Fibroblast of villous mesenchyme (primary cell): ENCODE measurements at regions not wholly inside any gene's neighbourhood (a gene's known extent, or its start where the extent isn't known, plus 50 kb on each side); places are given as distances from the start of the nearest gene placed in this dataset.

Experiments
- DNase-seq: peaks from one replicate; pipeline ENCODE4 v3.0.0-alpha.2; 2010; ENCODE audit warnings: low read depth
- H3K4me3 ChIP-seq: 2 replicates; pipeline ENCODE4 v1.5.1; 2011; ENCODE audit warnings: low read depth, mild to moderate bottlenecking, low read length
- TF ChIP-seq, protein P1 (sequence below): IDR thresholded peaks from 2 replicates; pipeline ENCODE4 v1.5.1; 2012; ENCODE audit warnings: low read depth, mild to moderate bottlenecking, low read length; ENCODE audit not compliant: insufficient read depth

DNA sequence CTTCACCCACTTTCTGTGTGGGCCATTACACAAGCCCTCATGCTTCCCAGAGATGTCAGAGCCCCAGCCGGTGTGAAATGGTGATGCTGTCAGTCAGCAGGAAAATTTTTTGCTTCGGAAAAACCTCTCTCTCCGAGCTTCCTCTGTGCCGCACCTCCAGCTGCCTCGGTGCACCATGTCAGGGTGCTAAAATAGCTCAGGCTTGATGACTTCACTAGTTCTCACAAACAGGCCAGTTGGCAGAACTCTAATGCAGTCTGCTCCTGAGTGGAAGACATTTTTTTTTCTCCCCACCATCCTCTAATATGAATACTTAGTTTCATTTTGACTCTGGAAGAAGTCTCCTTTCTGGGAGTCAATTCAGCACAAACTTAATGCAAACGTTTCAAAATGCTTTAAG, 71.3 kb downstream of the KLF12 start:
- TF ChIP-seq, protein P1, sequence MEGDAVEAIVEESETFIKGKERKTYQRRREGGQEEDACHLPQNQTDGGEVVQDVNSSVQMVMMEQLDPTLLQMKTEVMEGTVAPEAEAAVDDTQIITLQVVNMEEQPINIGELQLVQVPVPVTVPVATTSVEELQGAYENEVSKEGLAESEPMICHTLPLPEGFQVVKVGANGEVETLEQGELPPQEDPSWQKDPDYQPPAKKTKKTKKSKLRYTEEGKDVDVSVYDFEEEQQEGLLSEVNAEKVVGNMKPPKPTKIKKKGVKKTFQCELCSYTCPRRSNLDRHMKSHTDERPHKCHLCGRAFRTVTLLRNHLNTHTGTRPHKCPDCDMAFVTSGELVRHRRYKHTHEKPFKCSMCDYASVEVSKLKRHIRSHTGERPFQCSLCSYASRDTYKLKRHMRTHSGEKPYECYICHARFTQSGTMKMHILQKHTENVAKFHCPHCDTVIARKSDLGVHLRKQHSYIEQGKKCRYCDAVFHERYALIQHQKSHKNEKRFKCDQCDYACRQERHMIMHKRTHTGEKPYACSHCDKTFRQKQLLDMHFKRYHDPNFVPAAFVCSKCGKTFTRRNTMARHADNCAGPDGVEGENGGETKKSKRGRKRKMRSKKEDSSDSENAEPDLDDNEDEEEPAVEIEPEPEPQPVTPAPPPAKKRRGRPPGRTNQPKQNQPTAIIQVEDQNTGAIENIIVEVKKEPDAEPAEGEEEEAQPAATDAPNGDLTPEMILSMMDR: no peak
- DNase-seq: peak; percentile 48
- H3K4me3 ChIP-seq: peak overlapping the region; percentile 2

DNA sequence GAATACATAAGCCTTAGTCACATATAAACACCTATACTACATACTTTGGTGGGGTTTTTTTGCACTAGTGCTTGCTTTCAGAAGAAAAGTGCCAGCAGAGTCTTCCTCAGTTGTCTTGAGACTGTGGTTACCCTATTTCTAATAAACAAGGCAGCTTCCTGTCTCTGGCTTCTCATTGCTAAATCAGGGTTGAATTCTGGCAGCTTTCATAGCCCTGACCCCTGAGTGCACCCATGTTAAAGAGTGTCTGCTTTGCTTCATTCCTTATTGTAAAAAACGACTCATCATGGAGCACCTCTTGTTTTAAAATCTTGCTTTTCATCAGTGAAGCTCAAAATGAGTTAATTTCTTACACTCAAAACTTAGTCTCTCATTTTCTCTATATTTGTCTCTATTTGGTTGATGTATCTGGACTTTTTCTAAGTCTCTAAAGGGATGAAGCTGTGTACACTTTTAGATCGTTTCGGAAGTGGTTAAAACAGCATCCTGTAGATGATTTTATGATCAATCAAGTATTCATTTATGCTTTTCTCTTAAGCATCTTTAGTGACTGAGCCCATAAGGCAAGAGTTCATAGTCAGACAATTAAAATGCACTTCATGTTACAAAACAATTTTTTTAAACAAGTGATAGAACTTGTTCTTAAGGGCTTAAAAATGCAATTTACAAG, 72.1 kb downstream of the KLF12 start:
- TF ChIP-seq, protein P1: no peak
- DNase-seq: peak; percentile 77
- no peak overlapping the region for H3K4me3 ChIP-seq

DNA sequence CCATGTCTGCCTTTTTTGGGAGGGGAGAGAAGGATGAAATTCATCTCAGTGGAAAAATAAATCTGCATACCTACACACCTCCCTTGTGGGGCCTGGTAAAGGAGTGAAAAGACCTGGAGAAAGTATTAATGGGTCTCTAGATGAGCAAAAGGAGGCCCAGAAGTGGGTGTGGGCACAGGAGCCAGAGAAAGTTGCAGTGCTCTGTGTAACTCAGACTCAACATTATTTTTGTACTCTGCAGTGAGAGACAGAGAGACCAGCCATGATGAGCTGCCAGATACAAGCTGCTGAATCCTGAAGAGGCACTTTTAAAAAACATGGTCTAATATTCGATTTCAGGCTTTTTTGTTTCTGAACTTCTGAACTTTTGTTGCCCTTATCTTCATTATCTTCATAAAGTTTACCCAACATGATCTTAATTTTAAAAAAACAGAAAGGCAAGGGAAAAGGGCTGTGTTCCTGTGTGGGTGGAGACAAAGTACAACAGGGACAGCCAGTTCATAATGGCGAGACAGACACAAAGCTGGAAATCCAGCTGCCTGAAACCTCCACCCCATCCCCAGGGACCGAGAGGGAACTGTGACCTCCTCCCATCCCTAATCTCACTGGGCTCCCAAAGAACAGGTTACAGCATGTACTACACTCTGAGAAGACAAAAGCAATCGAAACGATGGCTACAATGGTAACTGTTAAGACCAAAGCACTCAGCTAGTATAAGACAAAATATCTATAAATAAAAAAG, 77.2 kb downstream of the KLF12 start:
- DNase-seq: no peak
- H3K4me3 ChIP-seq: no peak overlapping the region
- TF ChIP-seq, protein P1: no peak

DNA sequence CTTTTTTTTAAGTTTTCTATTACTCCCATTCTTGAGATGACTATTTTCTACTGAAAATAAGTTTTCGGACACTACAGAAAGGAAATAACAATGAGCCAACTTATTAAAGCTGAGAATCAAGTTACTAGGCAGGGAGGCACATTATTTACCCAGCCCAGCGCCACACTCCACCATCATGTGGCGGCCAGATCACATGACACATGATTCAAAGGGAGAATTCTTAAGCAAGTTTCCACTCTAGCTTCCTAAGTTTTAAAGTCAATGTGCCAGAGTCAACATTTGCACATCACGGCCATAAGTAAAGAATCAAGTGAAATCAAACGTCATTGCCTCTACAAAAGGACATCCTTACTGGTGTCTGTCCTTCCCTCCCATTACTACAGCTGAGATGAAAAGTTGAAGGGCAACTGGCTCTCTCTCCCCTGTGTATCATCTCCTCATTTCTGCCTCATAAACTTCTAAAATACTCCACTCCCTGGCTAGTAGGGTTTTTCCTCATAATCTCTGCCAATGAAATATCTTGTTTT, 81.7 kb downstream of the KLF12 start:
- TF ChIP-seq, protein P1: no peak
- no peak overlapping the region for H3K4me3 ChIP-seq
- no peak for DNase-seq

DNA sequence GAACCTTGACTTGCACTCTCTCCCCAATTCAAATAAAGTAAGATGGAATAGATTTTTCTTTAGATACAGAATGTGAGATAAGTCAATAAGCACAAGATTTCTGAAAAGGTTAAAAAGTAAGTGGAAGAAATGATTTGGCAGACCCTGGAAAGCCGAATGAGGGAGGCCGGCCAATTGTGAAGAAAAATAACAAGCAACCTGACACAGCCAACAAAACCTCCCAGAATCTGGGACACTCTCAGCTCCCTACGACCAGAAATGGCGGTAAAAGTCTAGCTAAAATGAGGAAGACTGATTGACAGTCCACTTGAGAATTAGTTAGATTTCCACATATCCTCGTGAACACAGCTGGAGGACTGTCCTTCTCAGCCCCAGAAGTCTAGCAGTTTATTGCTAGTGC, 85.4 kb downstream of the KLF12 start:
- TF ChIP-seq, protein P1: no peak
- no peak for DNase-seq
- H3K4me3 ChIP-seq: no peak overlapping the region

DNA sequence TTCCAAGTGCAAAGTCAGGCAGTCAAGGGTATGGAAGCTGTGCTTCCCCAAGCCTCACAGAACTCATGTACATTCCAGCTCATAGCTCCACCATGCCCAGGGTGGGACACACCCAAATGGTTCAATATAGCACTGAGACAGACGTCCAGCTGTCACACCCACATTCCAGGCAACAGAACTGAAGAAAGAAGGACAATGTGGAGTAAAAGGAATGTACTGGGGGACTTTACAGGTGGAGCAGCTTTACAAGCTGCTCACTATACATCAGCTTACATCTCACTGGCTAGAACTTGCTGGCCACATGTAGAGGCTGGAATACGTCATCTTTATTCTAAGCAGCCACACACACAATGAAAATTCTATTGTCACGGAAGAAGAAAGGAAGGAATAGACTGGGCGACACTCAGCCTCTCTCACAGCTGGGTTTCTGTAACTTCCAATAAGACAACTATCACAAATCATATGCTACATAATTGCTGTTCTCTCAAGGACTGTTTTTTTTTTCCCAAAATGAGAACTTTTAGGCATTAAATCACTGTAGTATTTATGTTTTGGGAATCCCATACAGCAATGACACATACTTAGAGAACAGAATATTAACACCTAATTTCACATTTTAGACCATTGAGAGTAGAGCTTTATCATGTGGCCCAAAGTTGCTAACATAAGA, 86.1 kb downstream of the KLF12 start:
- no peak for DNase-seq
- no peak overlapping the region for H3K4me3 ChIP-seq
- TF ChIP-seq, protein P1: no peak
